ENCODE measurements at regions not wholly inside any gene's neighbourhood (a gene's known extent, or its start where the extent isn't known, plus 50 kb on each side); places are given as distances from the start of the nearest gene placed in this dataset.

DNA sequence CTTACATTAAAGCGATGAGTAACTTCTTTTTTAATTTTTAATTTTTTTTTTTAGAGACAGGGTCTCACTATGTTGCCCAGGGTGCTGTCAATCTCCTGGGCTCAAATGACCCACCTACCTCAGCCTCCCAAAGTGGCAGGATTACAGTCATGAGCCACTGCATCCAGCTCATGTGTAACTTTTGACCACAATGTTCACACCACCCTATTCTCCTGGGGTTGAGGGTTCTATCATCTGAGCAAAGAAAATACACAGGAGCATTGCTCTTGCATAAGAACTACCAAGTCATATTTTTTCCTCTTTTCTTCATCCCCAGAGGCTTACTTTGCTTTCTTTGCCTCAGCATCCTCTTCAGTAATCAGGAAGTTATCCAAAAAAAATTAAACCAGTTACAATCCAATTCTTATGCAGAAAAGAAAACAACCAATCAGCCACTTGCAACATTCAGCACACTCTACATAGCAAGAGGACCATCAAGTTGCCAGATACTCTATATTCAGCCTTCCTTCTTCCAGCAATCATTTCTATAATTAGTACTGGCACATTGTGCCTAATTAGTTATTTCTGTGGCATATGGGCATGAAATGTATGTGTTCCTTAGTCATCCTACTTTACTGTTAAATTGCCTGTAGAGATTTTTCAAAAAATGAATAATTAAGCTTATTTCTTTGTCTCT, 345.6 kb downstream of the AKAIN1 start:
- DNase-seq, result no peak

DNA sequence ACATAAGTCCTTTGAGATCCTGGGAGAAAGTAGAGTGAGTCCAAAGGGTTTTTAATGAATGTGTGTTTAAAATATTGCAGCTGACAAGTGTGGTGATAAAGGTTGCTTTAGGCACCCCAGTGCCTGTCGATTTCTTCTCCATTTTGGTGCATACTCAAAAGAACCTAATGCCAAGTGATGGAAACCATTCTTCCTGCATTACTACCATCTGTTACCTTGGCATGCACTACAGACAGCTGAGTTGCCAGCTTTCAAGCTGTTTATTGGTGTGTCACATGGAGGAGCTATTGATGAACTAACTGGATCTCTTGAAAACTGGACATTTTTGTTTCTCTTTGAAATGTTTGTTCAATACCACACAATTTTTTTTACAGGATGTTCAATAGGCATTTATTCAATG, 350.0 kb downstream of the AKAIN1 start:
- no peak for DNase-seq

DNA sequence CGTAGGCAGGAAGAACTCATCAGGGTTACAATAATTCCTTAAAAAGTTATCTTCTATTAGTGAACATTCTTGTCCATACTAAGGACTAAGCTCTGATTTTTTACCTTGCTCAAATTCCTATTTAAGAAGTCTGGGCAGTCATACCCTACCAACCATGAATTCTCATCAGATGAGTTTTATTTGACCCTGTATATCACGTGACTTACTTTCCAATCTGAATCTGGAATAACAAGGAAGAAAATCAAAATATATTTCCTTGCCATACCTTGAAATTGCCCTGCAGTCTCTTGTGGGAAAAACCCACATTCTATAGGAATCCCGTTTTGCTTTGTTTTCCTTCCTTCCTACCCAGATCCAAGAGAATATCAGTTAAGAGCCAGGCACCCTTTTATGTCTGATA, 352.7 kb downstream of the AKAIN1 start:
- no peak for DNase-seq

DNA sequence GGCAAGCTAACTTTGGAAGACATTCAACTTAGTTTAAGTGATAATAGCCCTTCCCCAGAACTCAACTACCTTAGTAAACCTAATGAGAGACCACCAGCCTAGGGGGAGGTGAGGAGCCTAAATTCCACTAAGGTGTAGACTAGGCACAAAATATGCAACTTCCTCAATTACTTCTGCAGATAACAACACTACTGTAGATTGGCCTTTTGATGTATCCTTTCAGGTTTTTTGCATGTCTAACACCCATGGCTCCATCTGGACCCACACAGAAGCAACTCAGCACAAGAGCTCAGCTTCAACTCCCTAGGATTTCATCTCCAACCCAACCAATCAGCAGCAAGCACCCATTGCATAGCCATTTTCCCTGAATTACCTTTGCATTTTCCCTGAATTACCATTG, 353.3 kb downstream of the AKAIN1 start:
- DNase-seq, result no peak

GRCh38 chr18:4842751-4843150, 354.3 kb downstream of the AKAIN1 start:
- DNase-seq, result no peak

DNA sequence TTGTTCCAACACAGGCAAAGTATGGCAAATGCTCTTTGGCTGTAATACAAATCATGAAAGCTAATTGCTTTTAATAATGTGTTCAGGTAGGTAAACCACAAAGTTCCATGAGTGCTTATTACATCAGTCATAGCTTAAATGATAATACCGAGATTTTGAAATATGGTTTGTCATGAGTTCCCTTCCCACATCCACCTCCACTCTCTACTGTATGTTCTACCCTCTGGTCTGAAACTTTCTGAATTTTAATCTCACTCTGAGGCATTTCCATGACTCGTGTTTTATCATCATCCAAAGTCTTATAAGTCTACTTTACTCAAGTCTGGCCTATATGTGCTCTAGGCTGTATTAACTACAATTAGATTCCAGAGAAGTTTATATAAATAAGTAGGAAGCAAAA, 354.8 kb downstream of the AKAIN1 start:
- no peak for DNase-seq

DNA sequence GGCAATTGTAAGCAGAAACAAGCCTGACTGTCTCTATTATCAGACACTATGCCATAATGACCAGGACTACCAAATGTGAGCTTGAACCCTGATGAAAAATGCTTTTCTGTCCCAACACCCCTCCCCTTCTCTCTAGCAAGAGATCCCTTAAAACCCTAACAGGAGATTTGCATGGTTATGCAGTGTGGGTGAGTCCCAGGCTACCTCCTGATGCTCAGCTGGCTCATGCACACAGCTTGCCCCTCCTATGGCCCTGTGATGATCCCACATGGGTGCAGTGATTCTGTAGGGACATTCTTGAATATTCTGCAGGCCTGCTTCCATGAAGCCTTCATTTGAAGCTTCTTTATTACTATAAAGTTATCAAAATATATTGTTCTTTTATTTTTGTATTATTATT, 357.4 kb downstream of the AKAIN1 start:
- no peak for DNase-seq

- DNase-seq, result no peak
These were observed 360.9 kb downstream of the AKAIN1 start for GRCh38 chr18:4836141-4836540.

DNA sequence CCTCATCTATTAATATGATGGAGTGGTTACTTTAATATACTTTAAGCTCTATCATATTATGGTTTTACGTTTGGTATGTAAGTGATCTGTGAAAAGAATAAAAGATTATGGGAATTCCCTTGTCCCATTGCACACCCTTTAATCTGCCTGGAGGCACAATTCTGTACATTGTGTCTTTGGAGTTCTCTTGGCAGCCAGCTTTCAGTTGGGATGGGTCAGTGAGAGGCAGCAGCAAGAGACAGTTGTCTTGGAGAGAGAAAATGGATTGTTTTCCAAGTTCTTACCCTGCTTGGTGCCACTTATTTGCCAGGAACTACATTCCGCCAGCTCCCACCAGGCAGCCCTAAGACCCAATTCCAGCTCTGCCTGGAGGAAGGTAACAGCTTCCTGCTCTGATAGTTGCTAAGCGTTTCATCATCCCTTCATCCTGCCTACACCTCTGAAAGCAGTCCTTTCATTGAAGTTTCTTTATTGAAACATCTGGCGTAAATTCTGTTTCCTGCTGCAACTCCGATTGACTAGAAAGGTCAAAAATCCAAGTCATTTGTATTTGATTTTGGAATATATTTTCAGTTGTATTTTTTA, 365.2 kb downstream of the AKAIN1 start:
- no peak for DNase-seq

- DNase-seq, result no peak
These were observed 365.9 kb downstream of the AKAIN1 start for GRCh38 chr18:4831127-4831526.

GRCh38 chr18:4823091-4823490, 368.0 kb upstream of the DLGAP1 start:
- no peak for DNase-seq

GRCh38 chr18:4821801-4822200, 366.7 kb upstream of the DLGAP1 start:
- DNase-seq, result no peak

DNA sequence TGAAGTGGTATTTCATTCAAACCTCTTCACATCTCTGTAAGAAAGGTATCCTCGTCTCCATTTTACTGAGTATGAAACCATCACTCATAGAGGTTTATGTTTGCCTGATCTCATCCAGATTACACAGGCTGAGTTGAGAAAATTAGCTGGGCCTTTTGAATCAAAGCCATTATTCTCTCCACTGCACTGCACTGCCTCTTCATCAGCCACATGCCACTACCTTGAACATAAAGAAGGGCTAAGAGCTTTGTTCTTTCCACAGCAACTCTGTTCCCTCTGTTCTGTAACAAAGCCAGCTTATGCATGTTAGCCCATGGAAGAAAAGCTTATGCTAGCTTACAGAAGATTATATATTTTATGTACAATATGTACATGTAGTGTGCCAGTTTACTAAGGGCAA, 362.6 kb upstream of the DLGAP1 start:
- DNase-seq, result no peak

DNA sequence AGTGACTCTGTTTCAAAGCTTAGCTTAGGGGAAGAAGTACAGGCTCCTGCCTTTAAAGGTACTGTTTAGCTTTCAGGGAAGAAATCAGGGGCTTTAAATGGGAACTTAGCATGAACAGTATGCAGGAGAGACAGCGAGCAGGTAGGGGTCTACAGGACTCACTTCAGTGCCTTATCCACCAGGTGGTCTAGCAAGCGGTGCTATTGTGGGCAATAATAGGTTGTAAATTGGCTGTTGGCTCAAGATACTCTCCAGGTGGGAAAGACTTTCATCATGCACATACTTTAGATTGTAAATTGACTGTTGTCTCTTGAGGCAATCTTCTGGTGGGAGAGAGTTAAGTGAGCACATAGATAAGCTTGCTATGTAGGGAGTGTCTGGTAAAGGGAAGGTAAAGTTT, 358.6 kb upstream of the DLGAP1 start:
- DNase-seq, result no peak

DNA sequence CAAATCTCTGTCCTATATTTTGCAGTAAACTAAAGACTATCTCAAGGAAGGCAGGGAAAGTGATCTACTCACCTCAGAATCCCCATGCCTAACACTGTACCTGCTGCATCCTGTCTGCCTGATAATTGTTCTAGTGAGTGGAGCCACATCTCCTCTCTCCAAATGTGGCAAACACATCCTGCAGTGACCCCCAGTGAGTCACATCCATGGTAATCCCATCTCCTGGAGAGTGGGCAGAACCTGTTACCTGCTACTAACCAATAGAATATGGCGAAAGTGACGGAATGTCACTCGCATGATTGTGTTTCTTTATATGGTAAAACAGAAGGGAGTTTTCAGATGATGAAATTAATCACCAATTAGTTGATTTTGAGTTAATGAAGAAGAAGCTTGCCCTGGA, 353.8 kb upstream of the DLGAP1 start:
- no peak for DNase-seq

DNA sequence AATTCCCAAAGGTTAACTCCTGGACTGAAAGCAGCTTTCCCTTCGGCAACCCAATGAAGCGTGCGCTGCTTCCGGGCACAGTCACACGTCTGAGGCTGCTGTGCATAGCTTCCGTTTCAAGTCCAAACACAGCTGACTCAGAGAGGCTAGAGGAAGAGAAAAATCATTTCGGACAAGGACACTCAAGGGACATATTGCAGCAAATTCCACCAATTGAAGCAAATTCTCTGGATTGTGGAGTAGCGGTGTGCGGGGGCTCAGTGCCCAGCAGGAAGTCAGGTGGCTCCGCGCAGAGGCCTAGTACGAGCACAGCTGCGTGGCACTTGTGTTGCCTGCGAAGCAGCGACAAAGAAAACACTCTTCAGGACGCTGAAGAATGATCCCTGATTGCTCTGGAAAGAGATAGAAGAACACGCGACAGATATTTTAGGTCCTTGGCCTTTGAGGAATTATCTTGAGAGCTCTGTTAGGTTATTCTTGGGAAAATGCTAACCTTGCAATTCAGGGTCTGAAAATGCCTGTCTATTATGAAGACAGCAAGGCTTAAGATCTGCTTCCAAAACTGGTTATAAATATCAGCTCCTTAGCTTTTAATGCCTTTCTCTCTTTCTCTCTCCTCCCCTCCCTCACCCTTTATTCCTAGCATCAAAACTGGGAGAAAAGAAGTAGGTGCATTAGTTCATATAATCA, 352.6 kb upstream of the DLGAP1 start:
- no peak for DNase-seq

GRCh38 chr18:4806331-4806730, 351.2 kb upstream of the DLGAP1 start:
- no peak for DNase-seq

- DNase-seq, result no peak
These were observed 347.2 kb upstream of the DLGAP1 start for GRCh38 chr18:4802296-4802695.

DNA sequence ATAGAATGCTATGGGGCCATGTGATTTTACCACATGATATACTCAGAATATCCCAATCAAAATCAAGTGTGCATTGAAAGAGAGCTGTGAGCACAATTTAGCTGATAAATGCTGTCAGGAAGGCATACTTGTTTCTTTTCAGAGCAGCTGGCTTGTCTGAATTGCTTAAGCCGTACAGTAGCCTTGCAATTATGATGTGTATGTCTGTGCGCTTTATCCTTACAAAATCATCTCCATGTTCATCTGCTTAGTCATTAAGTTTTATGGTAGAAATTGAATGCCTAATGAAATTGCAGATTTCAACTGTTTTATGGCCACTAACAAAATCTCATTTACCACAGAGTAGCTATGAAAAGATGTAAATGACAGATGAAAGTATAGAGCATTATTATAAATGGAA, 346.0 kb upstream of the DLGAP1 start:
- DNase-seq, result no peak

DNA sequence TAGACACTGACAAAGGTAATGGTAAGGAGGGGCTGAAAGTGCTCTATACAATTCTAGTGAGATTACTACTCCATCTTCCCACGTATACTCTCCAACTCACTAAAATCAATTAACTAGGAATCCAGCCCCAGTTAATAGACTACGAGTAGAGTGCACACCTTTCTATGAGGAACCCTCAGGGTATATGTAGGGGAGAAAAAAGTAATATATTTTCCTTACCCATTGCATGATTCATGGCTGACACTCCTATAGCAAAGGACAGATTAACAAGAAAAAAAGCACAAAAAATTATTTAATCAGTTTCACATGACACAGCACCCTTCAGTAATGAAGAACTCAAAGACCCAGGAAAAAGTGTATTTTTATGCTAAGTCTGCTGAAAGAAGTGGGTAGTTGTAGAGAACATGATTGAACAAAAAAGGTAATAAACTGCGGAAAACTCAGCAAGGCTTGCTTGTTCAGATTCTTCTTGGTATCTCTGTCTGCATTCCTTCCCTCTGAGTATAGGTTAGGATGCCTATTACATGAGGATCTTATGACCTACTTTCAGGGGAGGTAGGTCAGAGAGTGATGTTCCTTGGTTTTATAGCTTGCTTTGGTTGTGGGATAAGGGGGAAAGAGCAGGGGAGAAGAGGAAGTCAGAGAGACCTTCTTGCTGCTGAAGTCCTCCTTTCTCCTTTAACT, 342.0 kb upstream of the DLGAP1 start:
- no peak for DNase-seq

GRCh38 chr18:4789506-4789905, 334.4 kb upstream of the DLGAP1 start:
- DNase-seq, result no peak

DNA sequence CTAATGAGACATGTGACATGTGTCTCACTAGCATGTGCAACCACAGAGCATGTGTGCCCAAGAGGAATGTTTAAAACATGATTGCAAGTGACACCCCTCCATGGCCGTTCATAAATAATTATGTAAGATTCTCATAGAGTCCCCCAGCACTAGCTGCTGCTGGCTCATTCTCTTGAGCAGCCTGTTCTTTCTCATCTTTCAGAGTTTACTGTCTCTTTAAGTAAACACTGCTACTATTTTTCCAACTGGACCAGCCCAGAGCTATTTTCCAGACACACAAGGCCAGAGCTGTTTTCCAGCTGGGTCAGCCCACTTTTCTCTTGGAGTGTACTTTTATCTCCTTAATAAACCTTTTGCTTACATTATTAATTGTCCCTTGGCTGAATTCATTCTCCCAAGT, 326.8 kb upstream of the DLGAP1 start:
- DNase-seq, result no peak

- DNase-seq, result no peak
These were observed 310.3 kb upstream of the DLGAP1 start for GRCh38 chr18:4765401-4765800.

GRCh38 chr18:4762330-4762729, 307.2 kb upstream of the DLGAP1 start:
- no peak for DNase-seq
